ENCODE measurements at regions not wholly inside any gene's neighbourhood (a gene's known extent, or its start where the extent isn't known, plus 50 kb on each side); places are given as distances from the start of the nearest gene placed in this dataset.

GRCh38 chr14:104240434-104241157 lies 102.2 kb downstream of the KIF26A start:
- TF ChIP-seq CTCF (IDR thresholded peaks at IDR 0.05): no peak

- no peak for TF ChIP-seq CTCF (IDR thresholded peaks at IDR 0.05)
Measured at GRCh38 chr14:104243200-104243599, 104.8 kb downstream of the KIF26A start.

GRCh38 chr14:104244221-104245011 lies 106.0 kb downstream of the KIF26A start:
- TF ChIP-seq CTCF (IDR thresholded peaks at IDR 0.05): no peak

GRCh38 chr14:104245075-104245474 lies 106.7 kb downstream of the KIF26A start:
- TF ChIP-seq CTCF (IDR thresholded peaks at IDR 0.05): no peak

- TF ChIP-seq CTCF (IDR thresholded peaks at IDR 0.05): no peak
Measured at GRCh38 chr14:104245723-104246122, 107.3 kb downstream of the KIF26A start.

GRCh38 chr14:104246401-104247335 lies 108.3 kb downstream of the KIF26A start:
- no peak for TF ChIP-seq CTCF (IDR thresholded peaks at IDR 0.05)

Measured in LNCAP (cell line).